ENCODE measurements at regions not wholly inside any gene's neighbourhood (a gene's known extent, or its start where the extent isn't known, plus 50 kb on each side); places are given as distances from the start of the nearest gene placed in this dataset.
A peak's percentile ranks its signal among the peaks of the same experiment; 100 is the strongest.
"Not testable (repeated sequence)": the region's sequence is repeated elsewhere in the genome, so short reads cannot be mapped to it uniquely, and the experiment has no call there.

DNA sequence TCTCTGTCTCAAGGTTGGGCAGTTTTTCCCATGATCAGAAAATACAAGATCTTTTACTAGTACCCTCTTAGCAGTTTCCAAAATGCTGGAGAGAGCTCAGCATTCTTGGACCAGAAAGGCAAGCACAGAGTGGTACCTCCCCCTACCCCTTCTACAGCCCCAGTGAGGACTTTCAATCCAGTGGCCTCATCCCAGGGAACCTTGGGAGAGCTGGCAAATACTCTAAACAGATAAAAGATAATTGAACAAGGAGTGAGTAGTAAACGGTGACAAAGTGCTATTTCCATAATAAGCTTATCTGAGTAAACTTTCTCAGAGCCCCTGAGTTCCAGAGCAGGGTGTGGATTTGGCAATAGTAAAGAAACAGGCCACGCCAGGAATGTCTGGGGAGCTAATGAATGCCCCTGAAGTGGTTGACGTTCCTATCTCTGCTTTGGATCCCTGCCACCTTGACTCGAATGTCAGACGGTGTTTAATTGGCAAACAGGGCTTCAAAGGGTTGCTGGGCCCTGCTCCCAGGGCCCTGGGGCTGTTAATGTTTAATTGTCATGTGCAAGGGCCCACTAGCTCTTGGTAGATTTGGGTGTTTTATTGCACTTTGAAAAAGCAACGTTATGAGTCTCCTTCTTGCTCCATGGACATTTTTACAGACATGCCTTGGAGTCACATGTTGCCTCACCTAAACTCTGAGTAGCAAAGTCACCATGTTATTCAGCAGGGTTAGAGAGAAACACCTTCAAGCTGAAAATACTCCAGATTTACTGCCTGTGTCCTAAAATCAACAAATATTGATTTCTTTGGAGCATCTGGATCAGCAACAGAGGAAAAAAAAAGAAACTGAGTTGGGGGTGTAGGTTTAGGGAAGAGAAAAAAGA is 239.9 kb downstream of the CYRIA start:
- WGBS, 2 donors = 6 to 10% methylated on average over 6 of the region's 6 CpGs

DNA sequence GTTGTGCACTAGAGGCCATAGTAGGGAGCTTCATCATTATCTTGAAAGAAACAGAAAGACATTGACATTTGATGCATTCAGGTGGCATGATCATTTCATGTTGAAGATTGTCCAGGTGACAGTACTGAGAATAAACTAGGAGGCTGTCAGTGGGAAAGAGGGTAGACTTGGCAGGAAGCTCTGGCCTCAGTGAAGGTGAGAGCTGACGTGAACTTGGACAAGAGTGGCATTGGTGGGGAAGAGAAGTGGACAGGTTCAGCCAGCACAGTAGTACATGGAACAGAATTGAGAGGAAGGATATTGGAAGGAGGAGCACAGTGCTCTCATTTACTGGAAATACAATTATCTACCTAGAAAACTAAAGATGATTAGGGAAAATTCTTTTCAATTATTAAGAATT is 245.2 kb downstream of the CYRIA start:
- Histone ChIP-seq H3K9me3 (no peaks in the 10 kb centered on the region), H3K27ac (no peak overlapping the region), H3K4me3 (replicated peaks in 1 of 3) (no peak overlapping the region), H3K36me3 (no peaks in the 10 kb centered on the region), H3K4me1 (peaks cover 5 to 6% of the 10 kb centered on the region in 2 donors), H3K27me3 (no peaks in the 10 kb centered on the region)
- no peak for DNase-seq
- intact Hi-C loops (cut with DNase I) = no loop called here
- WGBS, 2 donors = 70 to 83% methylated on average over 1 of the region's 1 CpG
- TF ChIP-seq POLR2A (IDR thresholded peaks at IDR 0.05) = no peak
- TF ChIP-seq, protein P1, sequence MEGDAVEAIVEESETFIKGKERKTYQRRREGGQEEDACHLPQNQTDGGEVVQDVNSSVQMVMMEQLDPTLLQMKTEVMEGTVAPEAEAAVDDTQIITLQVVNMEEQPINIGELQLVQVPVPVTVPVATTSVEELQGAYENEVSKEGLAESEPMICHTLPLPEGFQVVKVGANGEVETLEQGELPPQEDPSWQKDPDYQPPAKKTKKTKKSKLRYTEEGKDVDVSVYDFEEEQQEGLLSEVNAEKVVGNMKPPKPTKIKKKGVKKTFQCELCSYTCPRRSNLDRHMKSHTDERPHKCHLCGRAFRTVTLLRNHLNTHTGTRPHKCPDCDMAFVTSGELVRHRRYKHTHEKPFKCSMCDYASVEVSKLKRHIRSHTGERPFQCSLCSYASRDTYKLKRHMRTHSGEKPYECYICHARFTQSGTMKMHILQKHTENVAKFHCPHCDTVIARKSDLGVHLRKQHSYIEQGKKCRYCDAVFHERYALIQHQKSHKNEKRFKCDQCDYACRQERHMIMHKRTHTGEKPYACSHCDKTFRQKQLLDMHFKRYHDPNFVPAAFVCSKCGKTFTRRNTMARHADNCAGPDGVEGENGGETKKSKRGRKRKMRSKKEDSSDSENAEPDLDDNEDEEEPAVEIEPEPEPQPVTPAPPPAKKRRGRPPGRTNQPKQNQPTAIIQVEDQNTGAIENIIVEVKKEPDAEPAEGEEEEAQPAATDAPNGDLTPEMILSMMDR (IDR thresholded peaks at IDR 0.05) = no peak

More for the DNA sequence above, 239.9 kb downstream of the CYRIA start:
- Histone ChIP-seq H3K4me1 (peaks cover 13 to 15% of the 10 kb centered on the region in 2 donors), H3K9me3 (no peaks in the 10 kb centered on the region), H3K27ac (peak overlapping the region; percentile 56 to 67 (median 60)), H3K4me3 (replicated peaks in 1 of 3) (no peak overlapping the region), H3K27me3 (no peaks in the 10 kb centered on the region), H3K36me3 (no peaks in the 10 kb centered on the region)
- intact Hi-C loops (cut with DNase I) = no loop called here
- peak; percentile 64 to 75 for DNase-seq
- no peak for TF ChIP-seq POLR2A (IDR thresholded peaks at IDR 0.05)
- TF ChIP-seq, protein P1 (IDR thresholded peaks at IDR 0.05) = no peak

DNA sequence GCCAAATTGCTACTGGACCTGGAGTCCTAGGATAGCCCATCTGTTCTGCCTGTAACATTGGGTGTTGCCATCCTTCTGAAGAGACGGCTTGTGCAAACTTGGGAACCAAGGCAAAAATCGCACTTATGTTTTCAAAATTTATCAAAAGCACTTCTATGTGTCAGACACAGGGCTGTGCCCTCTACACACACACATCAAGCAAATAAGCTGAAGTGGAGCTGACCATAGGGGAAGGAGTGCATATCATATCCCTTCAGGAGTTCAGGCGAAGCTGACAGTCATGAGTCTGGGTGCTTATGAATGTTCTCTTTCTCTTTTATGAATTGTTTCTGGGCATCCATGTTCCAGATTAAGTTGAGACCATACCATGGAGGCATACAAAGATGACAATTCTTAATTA is 247.9 kb downstream of the CYRIA start:
- Histone ChIP-seq H3K4me1 (no peaks in the 10 kb centered on the region), H3K36me3 (no peaks in the 10 kb centered on the region), H3K27me3 (no peaks in the 10 kb centered on the region), H3K27ac (no peak overlapping the region), H3K4me3 (replicated peaks in 1 of 3) (no peak overlapping the region), H3K9me3 (no peaks in the 10 kb centered on the region)
- intact Hi-C loops (cut with DNase I) = no loop called here
- TF ChIP-seq POLR2A (IDR thresholded peaks at IDR 0.05) = no peak
- TF ChIP-seq, protein P1 (IDR thresholded peaks at IDR 0.05) = no peak
- DNase-seq = no peak
- 81 to 89% methylated on average over 3 of the region's 3 CpGs for WGBS, 2 donors

DNA sequence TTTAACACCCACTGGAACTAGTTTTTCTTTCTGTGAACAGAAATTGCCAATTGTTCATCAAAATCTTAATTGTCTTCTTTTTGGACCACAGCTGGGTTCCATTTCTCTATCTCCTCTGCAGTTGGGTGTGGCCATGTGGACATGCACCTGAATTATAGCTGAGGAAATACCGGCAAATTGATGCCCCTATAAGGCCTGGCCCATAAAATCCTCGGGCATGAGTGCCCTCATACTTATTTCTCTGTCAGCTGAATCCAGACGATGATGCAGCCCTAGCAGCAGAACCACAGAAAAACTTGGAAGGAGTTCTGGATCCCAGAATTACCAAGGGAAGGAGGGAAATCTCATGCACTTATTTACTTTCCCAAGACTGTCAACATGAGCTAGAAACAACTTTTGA is 249.0 kb downstream of the CYRIA start:
- Histone ChIP-seq H3K4me3 (replicated peaks in 1 of 3) (no peak overlapping the region), H3K9me3 (no peaks in the 10 kb centered on the region), H3K4me1 (no peaks in the 10 kb centered on the region), H3K27me3 (no peaks in the 10 kb centered on the region), H3K27ac (no peak overlapping the region), H3K36me3 (no peaks in the 10 kb centered on the region)
- no peak for DNase-seq
- whole genome bisulfite sequencing, 2 donors = 89 to 91% methylated on average over 3 of the region's 3 CpGs
- intact Hi-C loops (cut with DNase I) = no loop called here
- TF ChIP-seq POLR2A (IDR thresholded peaks at IDR 0.05) = no peak
- TF ChIP-seq, protein P1 (IDR thresholded peaks at IDR 0.05) = no peak

DNA sequence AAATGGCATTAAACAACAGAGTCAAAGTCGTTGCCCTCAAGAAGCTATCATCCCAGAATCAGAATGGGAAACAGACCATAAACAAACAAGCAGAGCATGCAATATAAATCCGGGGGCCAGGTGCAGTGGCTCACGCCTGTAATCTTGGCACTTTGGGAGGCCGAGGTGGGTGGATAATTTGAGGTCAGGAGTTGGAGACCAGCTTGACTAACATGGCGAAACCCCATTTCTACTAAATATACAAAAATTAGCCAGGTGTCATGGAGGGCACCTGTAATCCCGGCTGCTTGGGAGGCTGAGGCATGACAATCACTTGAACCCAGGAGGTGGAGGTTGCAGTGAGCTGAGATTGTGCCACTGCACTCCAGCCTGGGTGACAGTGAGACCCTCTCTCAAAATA is 249.8 kb downstream of the CYRIA start:
- H3K9me3 ChIP-seq; intact Hi-C loops (cut with DNase I); H3K4me3 ChIP-seq (replicated peaks in 1 of 3); H3K27ac ChIP-seq; DNase-seq; H3K36me3 ChIP-seq; H3K4me1 ChIP-seq; H3K27me3 ChIP-seq: not testable (repeated sequence)
- 93 to 95% methylated on average over 6 of the region's 6 CpGs for WGBS, 2 donors

Data from thyroid gland (tissue), 4 donors.